ENCODE measurements at regions not wholly inside any gene's neighbourhood (a gene's known extent, or its start where the extent isn't known, plus 50 kb on each side); places are given as distances from the start of the nearest gene placed in this dataset.

DNA sequence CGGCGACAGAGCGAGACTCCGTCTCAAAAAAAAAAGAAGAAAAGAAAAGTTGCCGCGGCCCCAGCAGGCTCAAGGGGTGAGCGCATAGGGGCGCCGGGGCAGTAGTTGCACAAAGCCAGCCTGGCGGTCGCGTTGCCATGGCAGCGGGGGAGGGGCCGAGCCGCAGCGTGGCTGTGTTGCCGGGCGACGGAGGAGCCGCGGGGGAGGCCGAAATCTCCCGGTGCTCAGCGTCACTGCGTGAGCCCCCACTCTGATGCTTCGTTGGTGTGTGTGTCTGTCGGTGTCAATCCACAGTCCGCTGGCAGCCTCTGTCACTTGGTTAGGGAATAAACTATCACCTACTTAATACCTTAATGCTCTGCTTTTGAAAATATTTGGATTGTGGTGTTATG is 82.9 kb upstream of the C1QTNF9B start:
- ATAC-seq (peak; percentile 79), DNase-seq (ENCODE audit: low spot score) (peak; percentile 67)

DNA sequence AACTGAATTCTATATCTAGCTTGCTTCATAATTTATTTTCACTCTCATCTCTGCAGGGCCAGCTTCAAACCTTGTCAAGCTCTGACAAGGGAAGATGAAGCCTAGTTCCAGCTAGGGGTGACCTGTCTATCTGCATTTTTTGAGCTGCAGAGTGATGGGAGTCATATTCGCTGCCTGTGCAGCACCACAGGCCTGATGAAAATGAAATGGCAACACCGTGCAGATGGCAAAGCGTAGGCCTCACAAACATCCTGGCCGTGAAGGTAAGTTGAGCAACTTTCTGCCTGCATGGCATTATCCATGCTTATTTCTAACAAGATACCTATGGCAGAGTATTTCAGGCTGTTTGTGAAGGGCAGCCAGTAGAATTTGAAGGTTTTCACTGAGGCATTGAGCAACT is 86.4 kb upstream of the C1QTNF9B start:
- no peak for DNase-seq (ENCODE audit: low spot score)
- ATAC-seq, result no peak

GRCh38 chr13:23984546-23984945 is 87.2 kb upstream of the C1QTNF9B start:
- ATAC-seq (no peak), DNase-seq (ENCODE audit: low spot score) (no peak)

DNA sequence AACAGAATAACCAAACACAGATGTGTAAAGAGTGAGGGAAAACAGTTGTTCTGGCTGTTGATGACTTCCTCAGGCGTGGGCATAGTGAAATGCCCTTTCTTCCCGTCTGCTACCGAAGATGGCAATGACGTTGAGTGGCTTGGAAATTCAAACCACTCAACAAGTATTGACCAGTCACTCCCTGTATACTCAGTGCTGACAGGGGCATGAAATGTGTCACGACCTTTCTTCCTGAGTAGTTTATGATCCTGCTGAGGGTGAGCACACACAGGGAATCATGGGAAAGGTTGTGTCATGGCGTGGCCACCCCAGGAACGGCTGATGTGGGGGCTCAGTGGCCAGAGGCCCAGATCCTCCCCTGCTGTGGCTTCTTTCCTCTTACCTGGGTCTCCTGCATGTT is 87.8 kb upstream of the C1QTNF9B start:
- no peak for DNase-seq (ENCODE audit: low spot score)

GRCh38 chr13:23985839-23986238 is 88.5 kb upstream of the C1QTNF9B start:
- no peak for DNase-seq (ENCODE audit: low spot score)
- no peak for ATAC-seq

More for the DNA sequence above, 87.8 kb upstream of the C1QTNF9B start:
- no peak for ATAC-seq

GRCh38 chr13:23986619-23987018 is 89.3 kb upstream of the C1QTNF9B start:
- DNase-seq (ENCODE audit: low spot score), result no peak
- no peak for ATAC-seq

DNA sequence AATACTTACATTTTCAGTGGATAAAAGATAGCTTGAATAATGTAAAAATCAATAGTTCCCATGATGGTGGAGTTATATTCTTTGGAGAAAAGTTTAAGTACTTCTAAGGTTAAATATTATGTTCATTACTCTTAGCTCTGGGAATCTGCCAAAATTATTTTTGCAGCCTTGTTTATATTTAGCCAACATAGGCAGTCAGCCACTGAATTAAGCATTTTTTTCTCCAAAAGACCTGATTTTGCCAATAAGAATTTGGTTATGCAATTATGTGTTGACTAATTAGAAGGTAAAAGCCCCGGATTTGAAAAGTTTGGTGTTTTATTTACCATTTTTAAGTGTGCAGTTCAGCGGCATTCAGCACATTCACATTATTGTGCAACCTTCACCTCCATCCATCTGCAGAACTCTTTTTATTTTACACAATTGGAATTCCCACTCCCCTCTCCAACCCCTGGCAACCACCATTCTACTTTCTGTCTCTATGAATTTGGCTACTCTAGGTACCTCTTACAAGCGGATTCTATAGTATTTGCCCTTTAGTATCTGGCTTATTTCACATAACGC is 90.1 kb upstream of the C1QTNF9B start:
- DNase-seq (ENCODE audit: low spot score) (no peak), ATAC-seq (no peak)

DNA sequence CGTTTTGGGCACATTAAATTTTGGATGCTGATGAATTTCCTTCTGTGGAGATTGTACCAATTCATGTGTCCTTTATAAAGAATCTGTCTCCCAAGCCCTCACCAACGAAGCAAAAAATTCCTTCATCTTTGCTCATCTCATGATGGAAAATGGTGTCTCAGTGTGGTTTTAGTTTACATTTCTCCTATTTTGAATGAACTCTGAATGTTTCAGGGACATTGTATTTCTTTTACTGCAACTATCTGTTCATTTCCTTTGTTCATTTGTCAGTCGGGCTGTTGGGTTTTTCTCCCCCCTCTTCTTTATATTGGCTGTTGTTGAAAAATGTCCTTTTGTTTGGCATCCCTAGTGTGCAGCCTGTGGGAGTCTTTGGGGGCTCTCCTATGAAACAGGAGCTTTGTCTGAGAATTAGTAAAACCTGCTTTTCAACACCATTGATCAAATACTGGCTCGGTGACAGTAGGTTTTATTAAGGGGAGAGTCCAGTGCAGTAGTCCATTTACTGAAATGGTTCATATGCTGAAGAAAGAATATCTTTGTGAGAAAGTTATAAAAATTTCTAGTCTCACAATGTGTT is 91.3 kb upstream of the C1QTNF9B start:
- DNase-seq (ENCODE audit: low spot score) (no peak), ATAC-seq (no peak)

GRCh38 chr13:23990455-23990854 is 93.2 kb upstream of the C1QTNF9B start:
- DNase-seq (ENCODE audit: low spot score), result no peak
- no peak for ATAC-seq

GRCh38 chr13:23991119-23991518 is 93.8 kb upstream of the C1QTNF9B start:
- DNase-seq (ENCODE audit: low spot score), result no peak
- no peak for ATAC-seq

- ATAC-seq (no peak), DNase-seq (ENCODE audit: low spot score) (no peak)
Observed at GRCh38 chr13:23992781-23993679, 95.7 kb upstream of the C1QTNF9B start.

- ATAC-seq, result no peak
- no peak for DNase-seq (ENCODE audit: low spot score)
Observed at GRCh38 chr13:23993680-23993985, 96.3 kb upstream of the C1QTNF9B start.

- DNase-seq (ENCODE audit: low spot score), result no peak
- no peak for ATAC-seq
Observed at GRCh38 chr13:23995283-23996073, 98.2 kb upstream of the C1QTNF9B start.

- DNase-seq (ENCODE audit: low spot score) (no peak), ATAC-seq (no peak)
Observed at GRCh38 chr13:23996456-23996855, 99.2 kb upstream of the C1QTNF9B start.

DNA sequence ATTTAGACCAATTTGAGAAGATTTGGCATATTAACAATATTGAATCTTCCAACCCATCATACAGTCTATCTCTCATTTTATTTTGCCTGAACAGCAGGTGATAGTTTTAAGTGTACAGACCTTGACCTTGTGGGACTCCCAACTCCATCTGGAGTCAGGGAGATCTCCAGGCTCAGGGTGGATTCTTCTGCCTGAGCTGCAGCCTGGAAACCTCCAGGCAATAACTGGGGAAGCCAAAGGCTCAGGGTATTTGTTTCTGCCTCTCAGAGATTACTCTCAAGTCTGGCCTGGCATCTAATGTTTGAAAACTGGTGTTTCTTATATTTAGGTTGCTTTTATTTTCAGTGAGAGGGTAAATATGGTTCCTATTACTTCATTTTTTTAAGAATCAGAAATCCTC is 102.1 kb upstream of the C1QTNF9B start:
- ATAC-seq (no peak), DNase-seq (ENCODE audit: low spot score) (no peak)

DNA sequence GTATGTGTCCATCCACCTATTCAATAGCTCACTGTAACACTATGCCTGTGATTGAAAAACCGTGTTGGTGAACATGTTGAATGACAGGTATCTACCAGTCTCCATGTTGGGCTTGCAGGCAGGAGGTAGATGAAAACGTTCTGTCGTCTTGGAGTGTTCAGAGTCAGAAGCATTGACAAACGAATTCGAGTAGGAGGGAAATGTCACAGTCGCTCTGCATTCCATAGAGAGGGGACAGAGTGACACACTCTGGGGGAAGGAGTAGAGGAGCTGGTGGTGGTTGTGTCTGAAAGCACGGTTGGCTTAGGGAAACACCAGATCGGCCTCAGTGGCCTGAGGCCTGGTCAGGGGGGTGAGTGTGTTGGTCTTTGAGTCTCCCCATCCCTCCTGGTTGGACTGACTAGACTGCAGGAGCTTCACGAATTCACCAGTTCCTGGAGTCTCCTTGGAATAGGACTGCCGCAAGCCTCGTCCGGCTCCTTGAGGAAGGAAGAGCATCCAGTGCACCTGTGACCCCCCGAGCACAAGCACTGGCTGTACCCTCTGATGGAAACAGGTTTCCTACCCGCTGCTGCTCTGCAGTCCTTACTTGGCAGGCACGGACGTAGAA is 105.0 kb upstream of the C1QTNF9B start:
- DNase-seq (ENCODE audit: low spot score) (no peak), ATAC-seq (no peak)

DNA sequence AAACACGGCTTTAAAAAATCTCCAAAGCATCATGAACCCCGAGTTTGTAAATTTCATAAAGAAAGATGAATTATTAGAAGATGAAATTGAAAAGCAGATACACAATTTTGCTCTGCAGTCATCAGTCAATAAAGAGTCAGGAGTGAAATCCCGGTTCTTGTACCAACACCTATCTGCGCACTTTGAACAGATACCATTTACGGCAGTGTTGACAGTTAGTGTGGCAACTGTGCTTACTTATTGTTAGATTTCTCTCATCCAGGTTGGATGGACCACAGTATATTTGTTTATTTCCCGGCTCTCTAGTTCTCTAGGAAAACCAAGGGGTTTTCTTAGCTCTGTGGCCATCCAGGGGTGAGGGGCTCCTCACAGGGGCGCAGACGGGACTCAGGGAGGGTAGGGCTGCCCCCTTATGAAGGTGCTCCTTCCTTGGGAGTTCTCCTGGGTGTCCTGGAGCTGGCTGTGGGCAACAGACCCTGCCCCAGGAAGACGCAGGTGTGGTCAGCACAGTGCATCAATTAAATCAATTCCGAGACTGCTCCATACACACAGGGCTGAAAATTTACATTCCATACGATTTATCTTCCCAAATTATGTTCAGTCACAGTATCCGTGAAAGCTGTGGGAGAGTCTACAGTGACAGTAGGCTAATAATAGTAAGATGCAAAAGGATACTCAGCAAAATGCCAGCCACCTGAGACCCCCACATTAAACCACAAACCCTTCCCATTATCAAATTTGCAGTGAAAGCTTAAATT is 107.0 kb upstream of the C1QTNF9B start:
- DNase-seq (ENCODE audit: low spot score), result no peak
- peak; percentile 31 for ATAC-seq

DNA sequence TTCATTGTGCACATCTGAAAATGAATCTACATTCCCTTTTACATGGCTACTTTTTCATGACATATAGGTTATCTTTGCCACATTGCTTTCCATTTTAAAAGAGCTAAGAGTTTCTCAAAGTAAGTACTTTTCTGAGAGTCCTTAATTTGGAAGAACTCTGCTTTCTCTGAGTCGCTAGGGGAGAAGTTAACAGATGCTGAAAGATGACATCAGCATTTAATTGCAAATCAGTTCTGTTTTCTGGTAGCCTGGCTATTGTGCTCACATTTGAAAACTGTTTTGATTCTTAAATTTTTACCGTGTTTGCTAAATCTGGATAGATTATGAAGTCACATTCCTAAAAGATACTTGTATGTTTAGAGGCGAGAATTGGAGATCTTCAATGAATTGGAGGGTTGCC is 107.7 kb upstream of the C1QTNF9B start:
- ATAC-seq, result no peak
- DNase-seq (ENCODE audit: low spot score), result no peak

DNA sequence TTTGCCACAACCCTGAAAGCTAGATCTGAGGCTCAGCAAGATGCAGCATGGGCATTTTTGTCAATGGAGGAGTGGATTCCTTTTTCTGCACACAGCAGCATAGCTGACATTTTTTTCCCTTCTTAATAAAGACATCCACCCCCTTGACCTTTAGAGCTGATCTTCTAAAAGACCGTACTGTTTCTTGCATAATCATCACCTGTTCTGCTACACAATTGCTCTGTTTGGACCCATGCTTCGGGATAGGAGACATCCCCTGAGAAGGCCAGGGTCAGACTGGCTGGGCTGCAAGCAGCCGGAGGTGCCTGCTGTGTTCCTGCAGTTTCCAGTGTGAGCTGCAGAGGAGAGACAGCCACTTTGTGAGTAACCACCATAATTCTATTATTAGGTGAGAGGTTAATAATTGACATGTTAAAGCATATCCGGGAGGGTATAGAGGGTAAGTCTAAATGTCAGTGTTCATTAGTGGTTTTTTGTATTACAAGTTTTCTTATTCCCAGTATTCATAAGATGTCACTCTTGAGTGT is 108.5 kb upstream of the C1QTNF9B start:
- DNase-seq (ENCODE audit: low spot score) (no peak), ATAC-seq (no peak)

Data from left lobe of liver (tissue), 2 donors.